Lower lobe of right lung (tissue), 2 donors: ENCODE measurements at regions not wholly inside any gene's neighbourhood (a gene's known extent, or its start where the extent isn't known, plus 50 kb on each side); places are given as distances from the start of the nearest gene placed in this dataset.
"Not testable (repeated sequence)": the region's sequence is repeated elsewhere in the genome, so short reads cannot be mapped to it uniquely, and the experiment has no call there.

ENCODE experiments used
- ATAC-seq, 2 donors: fragments of 200-7000 bp; cut with Tn5 transposase; one replicate each; pipeline ENCODE4 v1.9.1; 2020 to 2022; ENCODE audit warnings: mild to moderate bottlenecking in 2 of 2, moderate library complexity in 2 of 2
- DNase-seq: peaks from one replicate; pipeline ENCODE4 v3.0.0-alpha.2; 2020
- H3K27ac ChIP-seq: fragments of 200-600 bp; one replicate; pipeline ENCODE4 v1.8.0; 2022
- H3K27me3 ChIP-seq: fragments of 200-600 bp; one replicate; pipeline ENCODE4 v1.8.0; 2022; ENCODE audit warnings: low read depth
- H3K36me3 ChIP-seq: fragments of 200-600 bp; one replicate; pipeline ENCODE4 v1.8.0; 2022; ENCODE audit warnings: mild to moderate bottlenecking
- H3K4me1 ChIP-seq: fragments of 200-600 bp; one replicate; pipeline ENCODE4 v1.8.0; 2022
- H3K4me3 ChIP-seq: fragments of 200-600 bp; one replicate; pipeline ENCODE4 v1.8.0; 2022; ENCODE audit warnings: mild to moderate bottlenecking
- H3K9me3 ChIP-seq: fragments of 200-600 bp; one replicate; pipeline ENCODE4 v1.8.0; 2022
- intact Hi-C: fragments of 100-400 bp; cut with DNase I; formaldehyde crosslinking; loops from one replicate; pipeline ENCODE4 v1.11.0; 2022
- TF ChIP-seq, protein P1 (sequence below): fragments of 200-600 bp; IDR thresholded peaks from one replicate; pipeline ENCODE4 v1.8.0; 2022; ENCODE audit warnings: antibody characterized with exemption, mild to moderate bottlenecking
- donor health status: DM: no; HTN: yes; CAD: no; lungs with severe emphysema.

GRCh38 chr4:33722800-33723516 is 2521.4 kb downstream of the ARAP2 start:
- Histone ChIP-seq H3K4me3 (no peak overlapping the region), H3K27me3 (no peaks in the 10 kb centered on the region), H3K36me3 (no peaks in the 10 kb centered on the region), H3K4me1 (no peaks in the 10 kb centered on the region), H3K9me3 (no peaks in the 10 kb centered on the region), H3K27ac (no peak overlapping the region)
- TF ChIP-seq, protein P1, sequence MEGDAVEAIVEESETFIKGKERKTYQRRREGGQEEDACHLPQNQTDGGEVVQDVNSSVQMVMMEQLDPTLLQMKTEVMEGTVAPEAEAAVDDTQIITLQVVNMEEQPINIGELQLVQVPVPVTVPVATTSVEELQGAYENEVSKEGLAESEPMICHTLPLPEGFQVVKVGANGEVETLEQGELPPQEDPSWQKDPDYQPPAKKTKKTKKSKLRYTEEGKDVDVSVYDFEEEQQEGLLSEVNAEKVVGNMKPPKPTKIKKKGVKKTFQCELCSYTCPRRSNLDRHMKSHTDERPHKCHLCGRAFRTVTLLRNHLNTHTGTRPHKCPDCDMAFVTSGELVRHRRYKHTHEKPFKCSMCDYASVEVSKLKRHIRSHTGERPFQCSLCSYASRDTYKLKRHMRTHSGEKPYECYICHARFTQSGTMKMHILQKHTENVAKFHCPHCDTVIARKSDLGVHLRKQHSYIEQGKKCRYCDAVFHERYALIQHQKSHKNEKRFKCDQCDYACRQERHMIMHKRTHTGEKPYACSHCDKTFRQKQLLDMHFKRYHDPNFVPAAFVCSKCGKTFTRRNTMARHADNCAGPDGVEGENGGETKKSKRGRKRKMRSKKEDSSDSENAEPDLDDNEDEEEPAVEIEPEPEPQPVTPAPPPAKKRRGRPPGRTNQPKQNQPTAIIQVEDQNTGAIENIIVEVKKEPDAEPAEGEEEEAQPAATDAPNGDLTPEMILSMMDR = peak; percentile 7
- ATAC-seq (no peak), DNase-seq (no peak)
- intact Hi-C loops = no loop called here

GRCh38 chr4:33724685-33725084 is 2519.6 kb downstream of the ARAP2 start:
- no peak overlapping the region for H3K27ac ChIP-seq
- H3K4me3 ChIP-seq = no peak overlapping the region
- intact Hi-C loops = no loop called here
- H3K4me1 ChIP-seq = no peaks in the 10 kb centered on the region
- no peaks in the 10 kb centered on the region for H3K36me3 ChIP-seq
- DNase-seq (no peak), ATAC-seq (no peak)
- TF ChIP-seq, protein P1 = no peak
- no peaks in the 10 kb centered on the region for H3K9me3 ChIP-seq
- H3K27me3 ChIP-seq = no peaks in the 10 kb centered on the region

DNA sequence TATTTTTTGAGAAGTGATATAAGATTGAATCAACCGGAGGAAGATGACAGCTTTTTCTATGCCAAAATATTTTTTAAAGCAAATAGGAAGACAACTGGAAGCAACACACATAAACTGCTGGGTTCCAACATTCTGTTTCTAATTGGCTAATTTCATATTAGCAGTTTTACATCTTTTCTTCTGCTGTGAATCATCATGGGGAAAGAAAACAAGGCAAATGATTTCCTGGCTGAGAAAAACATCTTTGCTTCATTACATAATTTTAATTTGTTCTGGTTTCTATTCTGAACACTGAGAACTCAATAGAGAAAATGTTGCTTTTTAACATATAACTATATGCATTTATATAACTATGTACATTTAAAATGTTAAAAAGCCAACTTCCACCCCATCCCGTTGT is 2518.5 kb downstream of the ARAP2 start:
- intact Hi-C loops = no loop called here
- H3K4me1 ChIP-seq = no peaks in the 10 kb centered on the region

GRCh38 chr4:33737726-33738125 is 2506.6 kb downstream of the ARAP2 start:
- Histone ChIP-seq H3K36me3 (no peaks in the 10 kb centered on the region), H3K27me3 (no peaks in the 10 kb centered on the region), H3K27ac (no peak overlapping the region), H3K4me3 (no peak overlapping the region), H3K4me1 (no peaks in the 10 kb centered on the region), H3K9me3 (no peaks in the 10 kb centered on the region)
- TF ChIP-seq, protein P1 = no peak
- peak; percentile 31 to 61 for ATAC-seq
- no peak for DNase-seq
- intact Hi-C loops = no loop called here

More for the DNA sequence above, 2518.5 kb downstream of the ARAP2 start:
- no peak for DNase-seq
- H3K4me3 ChIP-seq = no peak overlapping the region
- no peak overlapping the region for H3K27ac ChIP-seq
- H3K36me3 ChIP-seq = no peaks in the 10 kb centered on the region
- H3K9me3 ChIP-seq = no peaks in the 10 kb centered on the region
- TF ChIP-seq, protein P1 = no peak
- ATAC-seq = no peak
- H3K27me3 ChIP-seq = no peaks in the 10 kb centered on the region

DNA sequence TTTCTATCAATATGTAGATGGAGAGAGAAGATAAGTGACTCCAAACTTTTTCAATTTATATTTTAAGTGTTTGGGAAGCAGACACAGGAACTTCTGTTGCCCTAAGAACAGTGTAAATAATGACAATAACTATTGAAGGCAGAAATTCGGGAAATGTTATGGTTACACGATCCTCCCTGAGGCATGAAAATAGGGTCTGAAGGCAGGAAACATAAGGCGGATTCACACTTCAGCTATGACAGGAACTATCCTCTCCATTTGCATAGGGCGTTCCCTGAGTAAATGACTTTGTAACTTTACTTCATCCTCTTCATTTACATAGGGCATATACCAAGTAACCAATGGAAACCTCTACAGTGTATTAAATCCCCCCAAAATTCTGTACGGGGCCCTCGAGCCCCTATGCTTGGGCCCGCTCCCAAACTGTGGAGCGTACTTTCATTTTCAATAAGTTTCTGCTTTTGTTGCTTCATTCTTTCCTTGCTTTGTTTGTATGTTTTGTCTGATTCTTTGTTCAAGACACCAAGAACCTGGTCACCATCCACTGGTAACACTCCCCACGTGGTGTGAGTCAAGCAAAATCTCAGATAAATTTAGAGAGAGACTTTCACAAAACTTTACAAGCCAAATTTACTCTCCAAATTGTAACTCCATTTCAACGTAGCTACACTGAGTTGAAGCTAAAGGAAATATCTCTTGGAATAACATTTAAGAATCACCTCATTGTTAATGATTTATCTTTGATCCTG is 2504.3 kb downstream of the ARAP2 start:
- ATAC-seq = no peak
- Histone ChIP-seq H3K4me3 (no peak overlapping the region), H3K27me3 (no peaks in the 10 kb centered on the region), H3K36me3 (no peaks in the 10 kb centered on the region), H3K27ac (no peak overlapping the region), H3K9me3 (no peaks in the 10 kb centered on the region), H3K4me1 (no peaks in the 10 kb centered on the region)
- TF ChIP-seq, protein P1 = no peak
- intact Hi-C loops = no loop called here
- DNase-seq = no peak

DNA sequence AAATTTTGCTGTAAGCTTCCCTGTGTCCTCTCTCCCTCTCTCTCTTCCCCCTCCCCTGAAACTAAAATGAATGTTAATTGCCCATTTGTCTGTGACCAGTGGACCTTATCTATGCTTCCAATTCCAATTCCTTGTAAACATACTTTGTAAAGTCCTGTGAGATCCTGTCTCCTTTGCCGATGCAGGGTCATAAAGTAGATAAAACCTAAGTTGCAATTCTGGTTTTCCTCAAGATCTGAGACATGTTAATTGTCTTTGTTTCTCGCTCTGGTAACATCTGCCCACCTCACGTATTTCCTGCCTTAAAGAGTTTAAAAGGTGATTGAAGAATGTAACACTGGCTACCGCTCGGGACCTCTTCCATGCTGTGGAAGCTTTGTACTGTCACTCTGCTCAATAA is 2503.4 kb downstream of the ARAP2 start:
- H3K9me3 ChIP-seq, ATAC-seq, intact Hi-C loops, H3K4me3 ChIP-seq, H3K36me3 ChIP-seq, H3K4me1 ChIP-seq, DNase-seq, H3K27ac ChIP-seq, H3K27me3 ChIP-seq: not testable (repeated sequence)
